ENCODE measurements at regions not wholly inside any gene's neighbourhood (a gene's known extent, or its start where the extent isn't known, plus 50 kb on each side); places are given as distances from the start of the nearest gene placed in this dataset.

DNA sequence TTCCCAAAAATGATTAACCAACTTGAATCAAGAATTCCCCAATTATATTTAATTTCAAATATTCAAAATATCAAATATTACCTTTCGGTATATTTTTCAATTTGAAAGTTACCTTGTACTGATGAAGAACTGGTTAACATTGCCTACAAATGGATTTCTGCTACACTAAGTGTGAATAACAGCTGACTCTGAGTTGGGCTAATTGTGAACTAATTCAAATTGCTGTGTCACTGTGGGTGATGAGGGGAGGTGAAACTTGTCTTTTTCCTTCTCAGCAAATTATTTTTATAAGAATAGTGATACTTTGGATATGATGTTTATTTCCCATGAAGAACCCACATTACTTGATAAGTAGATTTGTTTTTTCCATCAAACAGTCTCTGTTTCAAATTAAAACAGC is 103.4 kb upstream of the RPS23 start:
- ChIA-PET CTCF (no interaction called here), POLR2A (no interaction called here)
- in situ Hi-C loops (cut with HindIII; ENCODE audit: low pct_unique_long_range_greater_than_20kb, low sequenced_read_pairs) = no loop called here
- Histone ChIP-seq H3K27me3 (ENCODE audit: control insufficient read depth, insufficient read depth, low read length) (peaks cover under 1% of the 10 kb centered on the region; the same call in 1 of the 2 replicates), H3K4me1 (ENCODE audit: control insufficient read depth, insufficient read depth, low read length) (no peaks in the 10 kb centered on the region), H3K36me3 (ENCODE audit: control insufficient read depth, insufficient read depth, low read length) (no peaks in the 10 kb centered on the region), H3K9me3 (ENCODE audit: control insufficient read depth, insufficient read depth, low read depth, low read length) (no peaks in the 10 kb centered on the region), H3K27ac (ENCODE audit: low read length) (no peak overlapping the region), H3K4me3 (ENCODE audit: low read depth in 2 of 2, low read length in 2 of 2) (no peak overlapping the region)
- intact Hi-C loops (cut with micrococcal nuclease; ENCODE audit: unreplicated experiment) = no loop called here
- TF ChIP-seq, protein P1, sequence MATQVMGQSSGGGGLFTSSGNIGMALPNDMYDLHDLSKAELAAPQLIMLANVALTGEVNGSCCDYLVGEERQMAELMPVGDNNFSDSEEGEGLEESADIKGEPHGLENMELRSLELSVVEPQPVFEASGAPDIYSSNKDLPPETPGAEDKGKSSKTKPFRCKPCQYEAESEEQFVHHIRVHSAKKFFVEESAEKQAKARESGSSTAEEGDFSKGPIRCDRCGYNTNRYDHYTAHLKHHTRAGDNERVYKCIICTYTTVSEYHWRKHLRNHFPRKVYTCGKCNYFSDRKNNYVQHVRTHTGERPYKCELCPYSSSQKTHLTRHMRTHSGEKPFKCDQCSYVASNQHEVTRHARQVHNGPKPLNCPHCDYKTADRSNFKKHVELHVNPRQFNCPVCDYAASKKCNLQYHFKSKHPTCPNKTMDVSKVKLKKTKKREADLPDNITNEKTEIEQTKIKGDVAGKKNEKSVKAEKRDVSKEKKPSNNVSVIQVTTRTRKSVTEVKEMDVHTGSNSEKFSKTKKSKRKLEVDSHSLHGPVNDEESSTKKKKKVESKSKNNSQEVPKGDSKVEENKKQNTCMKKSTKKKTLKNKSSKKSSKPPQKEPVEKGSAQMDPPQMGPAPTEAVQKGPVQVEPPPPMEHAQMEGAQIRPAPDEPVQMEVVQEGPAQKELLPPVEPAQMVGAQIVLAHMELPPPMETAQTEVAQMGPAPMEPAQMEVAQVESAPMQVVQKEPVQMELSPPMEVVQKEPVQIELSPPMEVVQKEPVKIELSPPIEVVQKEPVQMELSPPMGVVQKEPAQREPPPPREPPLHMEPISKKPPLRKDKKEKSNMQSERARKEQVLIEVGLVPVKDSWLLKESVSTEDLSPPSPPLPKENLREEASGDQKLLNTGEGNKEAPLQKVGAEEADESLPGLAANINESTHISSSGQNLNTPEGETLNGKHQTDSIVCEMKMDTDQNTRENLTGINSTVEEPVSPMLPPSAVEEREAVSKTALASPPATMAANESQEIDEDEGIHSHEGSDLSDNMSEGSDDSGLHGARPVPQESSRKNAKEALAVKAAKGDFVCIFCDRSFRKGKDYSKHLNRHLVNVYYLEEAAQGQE (IDR thresholded peaks at IDR 0.05; ENCODE audit: insufficient read depth in 1 of 2, low read depth in 2 of 2, low read length in 1 of 2) = no peak
- TF ChIP-seq TCF7L2 (IDR thresholded peaks at IDR 0.05; ENCODE audit: low read depth, low read length) (no peak), POLR2AphosphoS5 (IDR thresholded peaks at IDR 0.05; ENCODE audit: low read depth, low read length) (no peak), SIN3A (IDR thresholded peaks at IDR 0.05; ENCODE audit: borderline replicate concordance, insufficient read depth, low read depth, low read length) (no peak)
- TF ChIP-seq, protein P2, sequence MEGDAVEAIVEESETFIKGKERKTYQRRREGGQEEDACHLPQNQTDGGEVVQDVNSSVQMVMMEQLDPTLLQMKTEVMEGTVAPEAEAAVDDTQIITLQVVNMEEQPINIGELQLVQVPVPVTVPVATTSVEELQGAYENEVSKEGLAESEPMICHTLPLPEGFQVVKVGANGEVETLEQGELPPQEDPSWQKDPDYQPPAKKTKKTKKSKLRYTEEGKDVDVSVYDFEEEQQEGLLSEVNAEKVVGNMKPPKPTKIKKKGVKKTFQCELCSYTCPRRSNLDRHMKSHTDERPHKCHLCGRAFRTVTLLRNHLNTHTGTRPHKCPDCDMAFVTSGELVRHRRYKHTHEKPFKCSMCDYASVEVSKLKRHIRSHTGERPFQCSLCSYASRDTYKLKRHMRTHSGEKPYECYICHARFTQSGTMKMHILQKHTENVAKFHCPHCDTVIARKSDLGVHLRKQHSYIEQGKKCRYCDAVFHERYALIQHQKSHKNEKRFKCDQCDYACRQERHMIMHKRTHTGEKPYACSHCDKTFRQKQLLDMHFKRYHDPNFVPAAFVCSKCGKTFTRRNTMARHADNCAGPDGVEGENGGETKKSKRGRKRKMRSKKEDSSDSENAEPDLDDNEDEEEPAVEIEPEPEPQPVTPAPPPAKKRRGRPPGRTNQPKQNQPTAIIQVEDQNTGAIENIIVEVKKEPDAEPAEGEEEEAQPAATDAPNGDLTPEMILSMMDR (IDR thresholded peaks at IDR 0.05) = no peak
- BruUV-seq (replicated peaks) = no TSS peak
- DNase-seq (ENCODE audit: low read depth, low spot score) = no peak
- ATAC-seq = no peak

- POLR2A ChIA-PET = no interaction called here
- TF ChIP-seq, protein P1 (IDR thresholded peaks at IDR 0.05; ENCODE audit: insufficient read depth in 1 of 2, low read depth in 2 of 2, low read length in 1 of 2) = no peak
- TF ChIP-seq POLR2AphosphoS5 (IDR thresholded peaks at IDR 0.05; ENCODE audit: low read depth, low read length) (no peak), TCF7L2 (IDR thresholded peaks at IDR 0.05; ENCODE audit: low read depth, low read length) (no peak), SIN3A (IDR thresholded peaks at IDR 0.05; ENCODE audit: borderline replicate concordance, insufficient read depth, low read depth, low read length) (no peak)
- TF ChIP-seq, protein P2 (IDR thresholded peaks at IDR 0.05) = no peak
- Histone ChIP-seq H3K36me3 (ENCODE audit: control insufficient read depth, insufficient read depth, low read length) (no peaks in the 10 kb centered on the region), H3K4me1 (ENCODE audit: control insufficient read depth, insufficient read depth, low read length) (no peaks in the 10 kb centered on the region), H3K27me3 (ENCODE audit: control insufficient read depth, insufficient read depth, low read length) (no peaks in the 10 kb centered on the region), H3K4me3 (ENCODE audit: low read depth in 2 of 2, low read length in 2 of 2) (no peak overlapping the region), H3K27ac (ENCODE audit: low read length) (no peak overlapping the region), H3K9me3 (ENCODE audit: control insufficient read depth, insufficient read depth, low read depth, low read length) (no peaks in the 10 kb centered on the region)
- ATAC-seq = no peak
- CTCF ChIA-PET = no interaction called here
- BruUV-seq (replicated peaks) = no TSS peak
- intact Hi-C loops (cut with micrococcal nuclease; ENCODE audit: unreplicated experiment) (no loop called here), in situ Hi-C loops (cut with HindIII; ENCODE audit: low pct_unique_long_range_greater_than_20kb, low sequenced_read_pairs) (no loop called here)
- no peak for DNase-seq (ENCODE audit: low read depth, low spot score)
Measured at GRCh38 chr5:82376307-82376706, 98.2 kb upstream of the RPS23 start.
